ENCODE measurements at regions not wholly inside any gene's neighbourhood (a gene's known extent, or its start where the extent isn't known, plus 50 kb on each side); places are given as distances from the start of the nearest gene placed in this dataset.

- DNase-seq: no peak
These were observed 110.3 kb upstream of the CEP85L start for GRCh38 chr6:118761645-118762044.

GRCh38 chr6:118758946-118759345 lies 107.6 kb upstream of the CEP85L start:
- no peak for DNase-seq

- no peak for DNase-seq
These were observed 104.7 kb upstream of the CEP85L start for GRCh38 chr6:118755941-118756646.

GRCh38 chr6:118752803-118753202 lies 101.4 kb upstream of the CEP85L start:
- no peak for DNase-seq

DNA sequence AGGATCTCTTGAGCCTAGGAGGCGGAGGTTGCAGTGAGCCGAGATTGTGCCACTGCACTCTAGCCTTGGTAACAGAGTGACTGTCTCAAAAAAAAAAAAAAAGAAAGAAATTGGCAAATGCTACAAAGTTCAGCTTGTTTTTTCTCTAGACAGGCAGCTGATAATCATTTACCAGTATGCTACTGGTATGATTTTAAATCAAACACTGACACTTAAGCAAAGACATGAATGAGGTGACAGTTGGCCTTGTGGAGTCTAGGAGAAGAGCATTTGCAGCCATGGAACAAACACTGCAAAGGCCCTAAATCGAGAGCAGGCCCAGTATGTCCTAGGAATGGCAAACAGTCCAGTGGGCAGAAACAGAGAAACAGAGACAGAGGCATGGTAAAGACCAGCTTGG lies 99.7 kb upstream of the CEP85L start:
- DNase-seq: no peak

DNA sequence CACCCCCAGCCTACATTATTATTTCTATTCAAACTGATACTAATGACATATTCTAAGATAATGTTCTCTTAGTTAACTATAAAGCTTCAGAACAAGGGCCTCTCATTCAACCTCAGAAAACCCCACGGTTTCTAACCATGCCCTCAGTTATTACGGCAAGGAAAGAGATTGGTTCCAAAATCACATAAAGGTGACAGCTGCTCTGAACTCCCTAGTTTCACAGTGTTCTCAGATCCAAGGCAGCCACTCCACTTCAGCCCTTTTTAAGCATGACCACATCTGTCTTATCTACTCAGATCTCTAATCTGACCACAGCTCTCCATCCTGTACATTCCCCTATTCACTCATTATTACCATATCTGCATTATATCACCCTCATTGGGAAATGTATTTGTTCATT lies 98.8 kb upstream of the CEP85L start:
- no peak for DNase-seq

DNA sequence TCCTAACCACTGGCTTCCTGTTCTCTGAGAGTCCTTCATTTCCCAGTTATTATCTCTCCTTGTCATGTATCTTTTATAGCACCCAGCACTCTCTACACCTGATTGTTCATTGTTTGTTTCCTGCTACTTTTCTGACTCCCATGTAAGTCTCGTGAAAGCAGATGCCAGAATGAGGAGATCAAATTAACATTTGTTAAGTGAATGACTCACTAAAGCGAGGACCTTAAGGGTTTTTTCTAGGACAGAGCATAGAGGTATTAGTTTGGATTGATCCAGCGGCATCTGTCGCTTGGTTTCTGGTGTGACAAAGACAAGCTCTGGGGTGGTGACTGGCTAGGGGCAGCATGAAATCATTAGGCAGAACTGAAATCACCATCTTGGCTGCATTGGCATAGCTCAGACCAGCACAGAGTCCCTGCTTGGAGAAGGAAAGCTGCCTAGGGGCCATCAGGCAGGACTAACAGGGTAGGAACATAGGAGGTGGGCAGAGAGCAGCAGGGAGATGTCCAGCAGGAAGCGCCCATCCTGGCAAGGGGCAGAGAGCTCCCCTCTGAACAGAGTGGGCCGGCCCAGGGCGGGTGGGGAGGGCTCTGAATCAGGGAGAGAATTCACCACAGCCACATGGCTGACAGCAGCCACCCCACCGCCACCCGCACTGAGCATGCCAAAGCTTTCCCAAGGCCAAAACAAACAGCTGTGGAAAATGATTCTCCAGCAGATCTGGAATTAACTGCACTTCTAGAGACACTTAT lies 97.1 kb upstream of the CEP85L start:
- peak; percentile 87 for DNase-seq

- DNase-seq: no peak
These were observed 95.4 kb upstream of the CEP85L start for GRCh38 chr6:118746825-118747174.

GRCh38 chr6:118746145-118746824 lies 94.9 kb upstream of the CEP85L start:
- DNase-seq: peak; percentile 16

- no peak for DNase-seq
These were observed 93.8 kb upstream of the CEP85L start for GRCh38 chr6:118745156-118745555.

GRCh38 chr6:118744261-118744941 lies 93.0 kb upstream of the CEP85L start:
- peak; percentile 76 for DNase-seq

DNA sequence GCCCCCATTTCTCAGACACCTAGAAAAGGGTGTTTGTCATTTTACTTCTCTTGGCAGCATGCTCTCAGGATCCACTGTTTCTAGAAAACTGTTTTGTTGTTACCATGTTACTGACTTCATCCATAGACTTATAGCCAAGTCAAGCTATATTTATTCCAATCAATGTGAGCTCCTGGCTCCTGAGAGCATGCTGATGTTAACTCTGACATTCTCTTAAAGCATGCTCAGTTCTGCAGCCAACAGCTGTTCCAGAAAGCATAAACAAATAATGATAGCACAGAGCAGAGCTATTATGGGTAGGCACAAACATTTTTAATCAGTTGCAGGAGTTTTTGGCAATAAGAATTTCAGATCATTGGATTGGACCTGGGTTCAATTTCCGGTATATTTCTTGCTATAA lies 92.4 kb upstream of the CEP85L start:
- DNase-seq: peak; percentile 49

DNA sequence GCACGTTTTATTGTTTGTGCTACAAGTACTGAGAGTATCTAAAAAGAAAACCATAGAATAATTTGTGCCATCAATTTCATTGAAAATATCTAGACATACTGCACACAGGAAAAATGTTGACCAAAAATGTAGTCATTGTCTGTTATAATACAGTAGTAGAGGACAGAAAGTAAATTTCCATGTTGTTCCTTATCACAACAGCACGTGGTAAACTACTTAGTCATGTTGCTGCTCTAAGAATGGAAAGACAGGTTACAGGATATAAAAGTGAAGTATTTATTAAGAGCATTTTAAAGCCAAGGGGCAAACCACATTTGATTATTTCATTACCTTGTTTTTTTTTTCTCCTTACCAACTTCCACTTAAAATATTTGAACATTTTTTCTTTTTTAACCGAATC lies 89.0 kb upstream of the CEP85L start:
- DNase-seq: peak; percentile 13

GRCh38 chr6:118739696-118740353 lies 88.4 kb upstream of the CEP85L start:
- peak; percentile 69 for DNase-seq

GRCh38 chr6:118736440-118736839 lies 85.0 kb upstream of the CEP85L start:
- no peak for DNase-seq

GRCh38 chr6:118735320-118735719 lies 83.9 kb upstream of the CEP85L start:
- DNase-seq: no peak

GRCh38 chr6:118725944-118726343 lies 74.6 kb upstream of the CEP85L start:
- DNase-seq: no peak

DNA sequence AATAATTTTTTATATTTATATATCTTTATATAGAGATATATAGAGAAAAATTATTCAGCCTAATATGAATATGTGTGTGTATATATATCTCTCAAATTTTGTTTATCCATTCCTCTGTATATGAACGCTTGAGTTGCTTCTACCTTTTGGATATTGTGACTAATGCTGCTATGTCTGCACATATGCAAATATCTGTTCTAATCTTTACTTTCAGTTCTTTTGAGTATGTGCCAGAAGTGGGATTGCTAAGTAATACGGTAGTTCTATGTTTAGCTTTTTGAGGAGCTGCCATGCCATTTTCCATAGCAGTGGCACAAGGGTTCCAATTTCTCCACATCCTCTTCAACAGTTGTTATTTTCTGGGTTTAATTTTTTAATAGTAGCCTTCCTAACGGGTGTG lies 72.8 kb upstream of the CEP85L start:
- DNase-seq: no peak

GRCh38 chr6:118722829-118723813 lies 71.7 kb upstream of the CEP85L start:
- no peak for DNase-seq

GRCh38 chr6:118720125-118720473 lies 68.7 kb upstream of the CEP85L start:
- DNase-seq: no peak

DNA sequence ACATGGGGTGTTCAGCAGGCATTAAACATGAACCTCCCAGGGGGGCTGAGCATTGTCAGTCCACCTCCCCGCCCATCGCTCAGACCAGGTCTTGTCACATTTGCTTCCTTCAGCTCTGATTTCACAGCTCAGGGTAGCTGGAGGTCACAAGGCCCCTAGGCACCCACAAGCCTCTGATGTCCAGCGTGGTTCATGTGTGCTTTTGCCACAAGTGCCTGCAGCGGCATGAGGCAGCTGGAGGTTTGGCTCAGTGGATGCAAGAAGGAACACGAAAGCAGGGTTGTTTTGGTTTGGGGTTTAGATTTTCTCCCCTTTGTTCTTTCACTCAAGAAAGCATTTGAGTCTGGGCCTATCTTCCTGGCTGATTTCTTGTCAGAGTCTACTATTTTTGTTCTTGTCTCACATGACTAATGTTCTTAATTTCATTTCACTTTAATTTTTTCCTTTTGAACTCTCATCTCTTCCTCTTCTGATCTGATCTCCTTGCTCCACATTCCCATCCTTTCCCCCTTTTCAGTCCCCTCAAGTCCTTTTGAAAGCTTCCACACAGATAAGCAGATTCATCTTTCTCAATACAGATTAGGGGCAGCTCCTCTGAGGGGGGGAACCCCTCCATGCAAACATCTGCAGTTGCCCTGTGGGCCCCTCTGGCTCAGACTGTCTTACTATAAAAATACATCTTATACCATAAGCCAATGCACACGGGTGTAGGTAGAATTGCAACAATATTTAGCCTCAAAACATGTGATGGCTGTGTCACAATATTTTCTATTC lies 68.1 kb upstream of the CEP85L start:
- DNase-seq: no peak

Measured in NCI-H1694 treated with DMSO at 0.1 percent for 48 hours (cell line).